ENCODE measurements at regions not wholly inside any gene's neighbourhood (a gene's known extent, or its start where the extent isn't known, plus 50 kb on each side); places are given as distances from the start of the nearest gene placed in this dataset.
"Not testable (repeated sequence)": the region's sequence is repeated elsewhere in the genome, so short reads cannot be mapped to it uniquely, and the experiment has no call there.

DNA sequence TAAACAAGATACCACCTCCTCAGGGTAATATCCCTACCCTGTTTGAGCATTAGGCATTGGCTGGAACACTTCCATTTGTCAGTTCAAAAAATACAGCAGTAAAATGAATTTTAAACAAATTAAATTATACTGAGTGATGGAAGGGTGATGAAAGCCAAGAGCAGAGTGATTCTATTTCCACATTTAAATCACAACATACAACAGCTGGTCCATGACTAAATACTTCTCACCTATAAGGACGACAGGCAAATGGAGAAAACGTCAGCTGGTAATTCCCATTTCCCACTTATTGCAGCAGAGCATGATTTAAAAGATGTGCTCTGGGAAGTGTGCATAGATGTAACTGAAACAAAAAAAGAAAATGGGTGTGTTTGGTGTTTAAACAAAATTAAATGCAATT is 543.6 kb upstream of the DAB2 start:
- DNase-seq, result no peak

DNA sequence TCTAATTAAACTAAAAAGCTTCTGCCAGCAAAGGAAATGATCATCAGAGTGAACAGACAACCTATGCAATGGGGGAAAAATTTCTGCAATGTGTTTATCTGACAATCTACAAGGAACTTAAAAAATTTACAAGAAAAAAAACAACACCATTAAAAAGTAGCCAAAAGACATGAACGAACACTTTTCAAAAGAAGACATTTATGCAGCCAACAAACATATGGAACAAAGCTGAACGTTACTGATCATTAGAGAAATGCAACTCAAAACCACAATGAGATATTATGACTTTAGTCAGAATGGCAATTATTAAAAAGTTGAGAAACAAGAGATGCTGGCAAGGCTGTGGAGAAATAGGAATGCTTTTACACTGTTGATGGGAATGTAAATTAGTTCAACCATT is 530.4 kb upstream of the DAB2 start:
- no peak for DNase-seq

DNA sequence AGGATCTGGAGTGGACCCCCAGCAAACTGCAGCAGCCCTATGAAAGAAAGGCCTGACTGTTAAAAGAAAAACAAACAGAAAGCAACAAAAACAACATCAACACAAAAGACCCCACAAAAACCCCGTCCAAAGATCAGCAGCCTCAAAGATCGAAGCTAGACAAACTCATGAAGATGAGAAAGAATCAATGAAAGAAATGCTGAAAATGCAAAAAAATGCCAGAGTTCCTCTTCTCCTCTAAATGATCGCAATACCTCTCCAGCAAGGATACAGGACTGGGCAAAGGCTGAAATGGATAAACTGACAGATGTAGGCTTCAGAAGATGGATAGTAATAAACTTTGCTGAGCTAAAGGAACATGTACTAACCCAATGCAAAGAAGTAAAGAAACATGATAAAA is 526.3 kb upstream of the DAB2 start:
- no peak for DNase-seq

DNA sequence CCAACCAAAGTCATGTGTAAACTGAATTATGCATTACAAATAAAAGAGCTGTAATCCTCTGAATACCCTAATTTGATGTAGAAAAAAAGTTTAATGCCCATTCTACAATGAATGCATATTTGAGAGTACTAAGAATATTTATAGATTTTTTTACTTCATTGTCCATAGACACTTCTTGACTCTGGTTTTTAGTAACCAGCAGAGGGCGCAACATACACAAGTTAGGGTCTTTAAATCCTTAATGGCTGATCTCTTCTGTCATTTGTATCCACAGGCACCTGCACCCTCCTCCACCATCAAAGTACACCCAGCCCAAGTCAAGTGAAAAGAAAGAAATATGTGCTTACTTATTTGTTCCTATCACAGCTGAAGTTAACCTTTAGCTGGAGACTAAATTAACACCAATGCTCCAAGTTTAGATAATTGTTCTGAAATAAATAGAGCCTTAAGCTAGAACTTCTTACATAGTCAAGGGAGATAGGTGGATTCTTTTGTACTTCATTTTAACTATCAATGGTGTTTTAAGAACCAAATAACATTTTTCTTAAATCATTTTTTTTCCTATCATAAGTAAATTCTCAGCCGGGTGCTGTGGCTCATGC is 524.2 kb upstream of the DAB2 start:
- peak; percentile 69 for DNase-seq

DNA sequence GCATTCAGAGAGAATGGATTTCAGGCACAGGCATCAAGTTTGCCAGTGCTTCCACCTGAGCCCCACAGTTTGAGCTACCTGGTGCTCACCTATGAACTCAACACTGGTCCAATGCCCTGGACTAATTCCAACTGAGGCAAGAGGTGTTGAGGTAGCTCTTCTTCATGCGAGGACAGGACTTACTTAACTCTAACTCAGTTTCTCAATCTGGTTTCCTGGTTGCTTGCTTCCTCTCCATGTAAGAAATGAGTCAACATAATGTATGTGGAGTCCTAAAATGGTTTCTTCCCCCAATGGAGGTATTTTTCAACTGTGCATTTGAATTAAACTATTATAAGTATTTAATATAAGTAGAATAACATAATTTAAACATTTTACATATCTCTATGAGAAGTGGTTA is 523.6 kb upstream of the DAB2 start:
- no peak for DNase-seq

DNA sequence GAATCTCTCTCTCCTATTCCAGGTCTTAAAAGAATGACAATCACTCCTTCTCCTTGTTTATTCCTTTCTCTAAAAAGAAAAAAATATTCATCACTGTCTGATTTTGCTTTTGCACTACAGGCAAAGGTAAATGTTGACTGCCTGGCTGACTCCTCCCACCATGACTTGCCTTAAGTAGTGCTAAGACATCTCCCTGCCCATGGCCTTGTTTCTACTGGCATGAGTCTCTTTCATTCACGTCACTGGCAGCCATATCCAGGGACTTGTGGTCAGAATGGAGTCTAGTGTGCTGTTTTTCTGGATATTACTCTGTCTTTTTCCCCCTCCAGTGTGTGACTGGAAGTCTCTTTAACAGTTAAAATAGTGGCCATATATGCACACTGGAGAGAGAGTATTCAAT is 522.9 kb upstream of the DAB2 start:
- no peak for DNase-seq

DNA sequence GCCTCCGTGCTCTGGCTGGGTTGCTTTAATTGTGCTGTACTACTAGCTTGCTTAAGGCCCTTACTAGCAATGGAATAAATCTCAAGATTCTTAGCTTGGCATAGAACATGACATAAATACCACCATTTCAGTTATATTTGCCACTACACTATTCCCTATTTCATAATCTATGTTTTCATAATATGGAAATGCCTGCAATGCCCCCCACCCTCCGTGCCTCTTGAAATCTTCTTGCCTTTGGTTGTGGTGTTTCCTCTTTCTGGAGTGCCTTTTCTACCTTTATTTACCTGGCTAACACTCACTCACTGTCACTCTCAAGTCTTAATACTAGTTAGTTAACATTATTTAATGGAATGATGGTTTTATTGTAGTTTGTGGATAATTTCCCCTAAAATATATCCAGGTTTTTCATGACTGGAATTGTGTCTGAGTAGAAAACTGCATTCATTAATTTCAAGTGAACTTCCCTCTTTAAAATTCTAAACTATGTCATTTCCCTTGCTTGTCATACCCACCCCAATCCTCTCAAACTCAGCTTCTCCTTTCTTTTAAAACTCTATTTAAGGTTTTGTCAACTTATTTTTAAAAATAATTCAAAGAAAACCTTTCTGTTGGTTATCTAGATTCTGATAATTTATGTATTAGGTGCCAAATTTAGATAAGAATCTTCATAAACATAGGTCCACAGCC is 521.7 kb upstream of the DAB2 start:
- no peak for DNase-seq

DNA sequence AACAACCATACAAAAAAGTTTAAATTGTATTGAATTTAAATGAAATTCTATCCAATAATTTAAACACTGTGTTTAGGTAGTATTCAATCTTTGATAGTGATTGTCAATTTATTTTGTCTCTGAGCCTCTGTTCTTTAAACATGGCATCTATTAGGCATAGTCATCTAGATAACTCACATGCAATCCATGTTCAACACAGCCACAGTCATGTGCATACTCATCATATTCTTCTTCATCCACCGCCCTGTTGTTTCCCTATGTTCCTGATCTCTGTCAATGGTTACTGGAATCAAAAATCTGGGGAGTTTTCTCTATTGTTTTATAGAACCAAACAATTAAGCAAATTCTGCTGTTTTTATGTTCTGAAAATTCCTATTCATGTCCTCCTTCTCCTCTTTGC is 521.1 kb upstream of the DAB2 start:
- DNase-seq, result no peak

DNA sequence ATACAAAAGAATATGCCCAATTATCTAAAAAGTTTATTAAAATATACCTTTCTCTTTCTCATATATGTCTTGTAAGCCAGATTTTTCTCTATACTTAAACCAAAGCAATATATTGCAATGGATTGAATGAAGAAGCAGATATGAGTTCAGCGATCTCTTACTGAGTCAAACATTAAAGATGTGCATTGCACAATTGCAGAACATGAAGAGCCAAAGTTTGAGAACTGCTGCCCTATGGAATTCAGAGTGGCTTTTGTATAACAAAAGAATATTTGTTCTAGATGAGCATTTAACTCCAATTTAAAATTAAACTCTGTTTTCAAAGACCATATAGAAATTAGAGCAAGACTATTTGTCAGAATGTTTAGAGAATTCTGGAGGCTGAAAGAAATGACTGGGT is 519.0 kb upstream of the DAB2 start:
- DNase-seq, result no peak

DNA sequence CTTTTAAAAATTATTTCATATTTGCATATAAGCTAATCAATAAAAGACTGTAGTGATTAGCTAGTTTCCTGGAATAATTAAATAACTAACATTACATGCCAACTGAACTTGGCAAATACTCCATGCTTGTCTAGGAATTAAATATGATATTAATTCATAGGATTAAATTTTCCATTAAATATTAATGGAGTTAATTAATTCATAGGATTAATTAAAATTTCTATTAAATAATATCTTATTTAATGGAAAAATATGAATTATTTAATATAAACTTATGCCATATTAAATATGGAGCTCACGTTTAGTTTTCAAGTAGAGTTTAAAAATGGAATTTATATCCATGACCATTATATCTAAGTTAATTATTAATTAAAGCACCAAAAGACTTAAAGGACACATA is 517.8 kb upstream of the DAB2 start:
- no peak for DNase-seq

DNA sequence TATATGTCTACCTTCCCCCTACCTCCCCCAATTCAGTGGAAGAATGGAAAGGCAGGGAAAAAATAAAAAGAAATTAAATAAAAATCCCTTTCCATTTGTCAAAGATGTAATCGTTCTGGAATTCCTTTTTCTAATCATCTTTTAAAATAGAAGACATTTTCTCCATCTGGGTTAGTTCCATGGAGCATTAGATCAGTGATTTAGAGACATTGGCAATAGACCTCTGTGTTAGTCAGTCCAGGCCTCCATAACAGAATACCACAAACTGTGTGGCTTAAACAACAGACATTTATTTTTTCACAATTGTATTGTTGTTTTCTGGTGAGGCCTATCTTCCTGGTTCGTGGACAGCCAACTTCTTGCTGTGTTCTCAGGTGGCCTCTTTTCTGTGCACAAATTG is 516.6 kb upstream of the DAB2 start:
- DNase-seq, result peak; percentile 18

DNA sequence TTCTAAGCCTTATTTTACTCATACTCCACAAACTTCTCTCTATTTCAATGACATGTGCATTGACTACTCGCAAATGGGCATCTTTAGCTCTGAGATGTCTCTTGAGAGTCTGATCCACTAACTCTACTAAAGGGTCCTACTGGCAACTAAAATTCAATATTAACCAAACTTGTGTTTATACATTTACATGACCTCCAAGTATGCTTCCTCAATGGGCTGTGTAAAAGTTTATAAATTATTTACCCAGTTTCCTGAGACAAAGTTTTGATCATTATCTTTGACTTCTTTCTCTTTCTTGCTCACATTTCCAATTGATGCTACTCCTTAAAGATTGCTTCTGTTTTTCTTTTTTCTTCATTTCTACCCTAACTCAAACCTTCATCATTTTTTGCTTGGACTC is 510.1 kb upstream of the DAB2 start:
- DNase-seq, result no peak

DNA sequence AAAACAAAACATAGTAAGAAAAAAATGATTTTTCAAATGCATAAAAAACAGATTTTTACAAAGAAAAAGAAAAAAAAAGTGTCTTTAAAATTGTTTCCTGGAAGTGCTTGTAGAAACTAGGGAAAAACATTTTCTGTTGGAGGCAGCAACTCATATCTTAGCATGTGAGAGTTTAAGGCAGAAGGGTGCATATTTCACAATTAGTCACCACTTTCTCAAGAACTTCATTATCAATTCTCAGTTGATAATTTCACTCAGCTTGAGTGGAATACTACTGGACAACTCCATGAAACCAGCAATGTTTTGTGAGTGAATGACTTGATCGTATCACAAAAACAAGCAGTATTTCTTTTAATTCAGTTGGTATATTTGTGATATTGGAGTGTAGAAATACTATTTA is 508.3 kb upstream of the DAB2 start:
- no peak for DNase-seq

DNA sequence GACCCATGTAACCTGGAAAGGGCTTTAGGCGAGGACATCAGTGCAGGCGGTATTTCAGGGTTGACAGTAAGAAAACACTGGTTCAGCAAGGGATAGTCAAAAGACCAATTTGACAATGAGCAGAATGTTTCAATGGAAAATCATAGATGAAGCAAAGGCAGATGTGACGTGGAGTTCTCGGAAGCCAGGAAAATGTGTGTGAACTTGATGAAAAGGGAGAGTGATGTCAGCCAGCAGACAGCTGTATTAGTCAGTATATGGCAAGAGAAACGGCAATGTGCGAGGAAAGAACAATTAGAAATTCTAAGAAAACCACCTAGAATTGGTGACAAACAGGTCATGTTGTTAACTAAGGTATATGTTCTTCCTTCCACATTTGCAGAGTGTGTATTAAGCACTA is 503.9 kb upstream of the DAB2 start:
- no peak for DNase-seq

DNA sequence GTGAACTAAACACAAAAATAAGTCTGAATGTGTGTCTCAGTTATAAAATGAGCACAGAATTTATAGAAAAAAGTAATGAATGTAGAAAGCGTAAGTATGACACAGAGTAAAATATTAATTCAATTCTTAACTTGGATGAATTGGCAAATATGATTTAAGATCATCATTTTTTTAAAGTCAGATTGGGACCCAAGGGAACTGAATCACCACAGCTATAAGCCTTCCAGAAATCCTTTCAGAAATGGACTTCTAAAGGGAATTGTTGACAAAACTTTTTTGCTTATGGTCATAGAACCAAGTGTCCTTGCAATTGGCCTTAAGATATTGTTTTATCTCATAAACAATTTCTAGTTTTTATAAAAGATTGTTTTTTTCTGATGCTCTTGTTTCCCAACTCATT is 495.1 kb upstream of the DAB2 start:
- no peak for DNase-seq

DNA sequence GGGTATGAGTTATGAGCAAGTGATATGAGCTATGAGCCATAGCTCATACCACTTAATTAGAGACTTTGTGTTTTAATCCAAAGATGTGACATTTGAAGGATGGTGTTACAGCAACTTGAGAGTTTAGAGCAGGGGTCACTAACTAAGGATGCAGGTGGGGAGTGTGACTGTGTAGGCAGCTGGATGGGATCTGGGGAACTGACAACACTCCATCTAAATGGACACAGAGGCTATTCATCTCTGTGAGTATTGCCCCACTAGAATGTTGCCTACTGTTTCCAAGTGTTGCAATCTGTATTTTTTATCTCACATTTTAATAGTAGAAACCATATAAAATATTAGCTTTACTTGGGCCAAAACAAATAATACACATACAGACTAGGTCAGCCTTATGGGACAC is 488.1 kb upstream of the DAB2 start:
- no peak for DNase-seq

DNA sequence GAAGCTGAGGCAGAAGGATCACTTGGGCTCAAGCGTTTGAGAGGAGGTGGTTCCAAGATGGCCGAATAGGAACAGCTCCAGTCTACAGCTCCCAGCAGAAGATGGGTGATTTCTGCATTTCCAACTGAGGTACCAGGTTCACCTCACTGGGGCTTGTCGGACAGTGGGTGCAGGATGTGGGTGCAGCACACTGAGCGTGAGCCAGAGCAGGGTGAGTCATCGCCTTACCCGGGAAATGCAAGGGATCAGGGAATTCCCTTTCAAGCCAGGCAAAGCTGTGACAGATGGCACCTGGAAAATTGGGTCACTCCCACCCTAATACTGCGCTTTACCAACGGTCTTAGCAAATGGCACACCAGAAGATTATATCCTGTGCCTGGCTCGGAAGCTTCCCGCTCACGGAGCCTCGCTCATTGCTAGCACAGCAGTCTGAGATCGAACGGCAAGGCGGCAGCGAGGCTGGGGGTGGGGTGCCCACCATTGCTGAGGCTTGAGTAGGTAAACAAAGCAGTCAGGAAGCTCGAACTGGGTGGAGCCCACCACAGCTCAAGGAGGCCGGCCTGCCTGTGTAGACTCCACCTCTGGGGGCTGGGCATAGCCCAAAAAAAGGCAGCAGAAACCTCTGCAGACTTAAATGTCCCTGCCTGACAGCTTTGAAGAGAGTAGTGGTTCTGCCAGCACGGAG is 482.6 kb upstream of the DAB2 start:
- not testable (repeated sequence) for DNase-seq

DNA sequence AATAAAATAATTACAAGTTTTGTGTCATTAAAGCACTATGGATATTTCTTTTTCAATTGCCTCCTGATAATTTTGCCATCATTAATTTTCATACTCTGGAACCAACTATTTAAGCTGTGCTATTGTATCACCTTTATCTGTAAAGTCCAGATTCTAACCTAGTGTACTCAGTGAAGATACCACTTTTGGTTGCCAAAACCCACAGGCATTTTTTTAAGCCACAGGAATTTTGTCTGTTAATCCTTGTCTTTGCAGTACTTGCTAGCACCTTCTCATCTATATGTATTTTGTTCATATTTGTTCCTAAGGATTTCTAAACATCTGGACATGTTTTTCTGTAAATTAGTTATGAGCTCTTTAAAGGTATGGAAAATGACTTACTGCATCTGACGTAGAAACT is 481.4 kb upstream of the DAB2 start:
- no peak for DNase-seq

DNA sequence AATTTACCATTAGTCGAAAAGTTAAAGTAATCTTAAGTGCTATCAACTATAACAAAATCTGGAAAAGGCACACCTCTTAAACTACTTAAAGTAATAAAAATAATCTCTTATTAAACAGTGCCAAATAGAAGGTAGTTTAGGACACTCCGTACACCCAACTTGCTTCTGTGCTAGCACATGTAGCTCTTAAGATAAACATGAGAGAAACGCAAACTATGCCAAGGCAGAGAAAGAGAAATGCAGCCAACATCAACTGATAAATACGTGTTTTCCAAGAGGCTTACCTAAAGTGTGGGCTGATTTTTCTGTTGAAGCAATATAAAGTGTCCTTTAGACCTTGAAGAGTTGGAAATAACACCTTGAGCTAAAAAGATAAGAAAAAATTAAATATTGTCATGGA is 480.6 kb upstream of the DAB2 start:
- no peak for DNase-seq

DNA sequence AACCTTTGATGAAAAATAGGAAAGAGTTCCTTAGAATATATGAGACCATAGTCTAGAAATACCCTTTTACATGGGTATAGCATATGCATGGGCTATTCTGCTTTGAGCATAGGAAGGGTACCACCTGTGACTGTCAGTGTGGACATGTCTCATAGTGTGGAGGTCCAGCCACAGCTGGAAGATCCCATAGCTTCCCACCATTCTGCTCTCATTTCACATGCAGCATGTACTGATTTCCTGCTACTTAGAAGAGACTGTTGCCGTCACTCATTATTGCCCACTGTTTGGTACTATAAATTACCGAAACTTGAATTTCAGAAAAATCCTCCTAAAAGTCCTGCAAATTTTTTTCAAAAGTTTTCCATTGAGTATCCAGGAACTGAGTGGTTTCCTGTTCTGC is 477.8 kb upstream of the DAB2 start:
- DNase-seq, result no peak

DNA sequence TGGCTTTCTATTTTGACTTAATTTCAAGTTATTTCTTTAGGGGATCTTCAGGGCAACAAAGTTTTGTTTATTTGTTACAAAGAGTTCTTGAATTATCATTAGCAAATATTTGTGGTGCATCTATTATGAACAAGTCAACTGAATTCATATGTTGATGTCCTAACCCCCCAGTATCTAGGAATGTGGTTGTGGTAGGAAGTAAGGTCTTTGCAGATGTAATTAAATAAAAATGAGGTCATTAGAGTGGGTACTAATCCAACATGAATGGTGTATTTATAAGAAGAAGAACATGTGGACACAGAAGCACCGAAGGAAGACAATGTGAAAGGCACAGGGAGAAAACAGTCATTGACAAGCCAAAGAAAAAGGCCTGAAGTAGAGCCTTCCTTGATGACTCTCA is 474.0 kb upstream of the DAB2 start:
- no peak for DNase-seq

DNA sequence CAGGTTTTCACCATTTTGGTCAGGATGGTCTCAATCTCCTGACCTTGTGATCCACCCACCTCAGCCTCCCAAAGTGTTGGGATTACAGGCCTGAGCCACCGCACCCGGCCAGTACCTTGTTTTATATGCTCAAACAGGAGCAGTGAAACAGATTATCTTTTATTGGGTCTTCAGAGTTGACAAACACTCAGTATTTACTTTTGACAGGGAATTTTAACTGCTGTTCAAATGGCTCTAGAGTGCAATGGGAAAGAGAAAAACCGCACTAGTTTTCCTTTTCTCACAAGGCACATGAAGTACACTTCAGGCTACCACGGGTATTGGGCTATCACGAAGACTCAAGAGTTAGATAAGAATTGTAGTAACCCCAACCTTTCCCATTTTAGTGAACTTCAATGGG is 471.9 kb upstream of the DAB2 start:
- no peak for DNase-seq

DNA sequence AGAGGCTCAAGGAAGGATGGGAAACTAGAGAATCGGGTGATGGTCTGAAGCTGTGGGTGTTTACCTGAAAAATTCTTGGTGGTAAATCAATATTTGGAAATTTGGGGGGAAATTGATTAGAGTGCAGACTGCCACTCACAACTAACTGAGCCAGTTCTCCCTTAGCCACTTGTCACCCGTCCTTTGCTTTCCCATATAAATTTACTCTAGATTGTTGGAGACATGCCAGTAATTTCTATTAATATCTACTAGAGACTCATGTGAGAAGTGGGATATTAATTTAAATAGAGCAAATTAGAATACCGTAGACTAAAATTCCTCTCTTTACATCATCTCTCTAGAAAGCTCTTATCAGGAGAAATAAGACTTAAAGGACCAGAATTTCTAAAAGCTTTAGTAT is 471.3 kb upstream of the DAB2 start:
- DNase-seq, result no peak

DNA sequence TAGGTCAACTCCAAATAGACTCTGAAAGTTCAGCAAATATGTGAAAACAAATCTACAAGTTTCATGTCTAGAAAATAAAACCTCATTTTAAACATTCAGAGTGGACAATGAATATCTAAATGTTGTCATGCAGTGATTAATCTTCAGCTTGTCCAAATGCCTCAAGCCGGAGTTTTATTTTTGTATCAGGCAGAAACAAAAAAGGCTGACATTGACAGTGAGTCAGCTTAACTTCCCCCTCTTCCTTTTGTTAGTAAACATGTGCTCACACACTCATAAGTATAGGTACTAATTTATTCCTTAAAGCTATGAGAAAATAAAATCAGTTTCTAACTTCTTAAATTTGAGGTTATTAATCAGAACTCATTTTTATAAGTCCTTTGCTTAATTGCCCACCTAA is 467.9 kb upstream of the DAB2 start:
- no peak for DNase-seq

All from muscle of arm (tissue), 1 donor.